Endothelial cell of umbilical vein (primary cell): ENCODE measurements at regions not wholly inside any gene's neighbourhood (a gene's known extent, or its start where the extent isn't known, plus 50 kb on each side); places are given as distances from the start of the nearest gene placed in this dataset.

Experiments
- BruUV-seq: library from RNA; stranded (reverse); fragments of 400-500 nt; replicated peaks from 2 replicates; lab custom pipeline; 2021; lab: Mats Ljungman, UMichigan
- CTCF ChIA-PET: fragments of 300-600, 350-600 bp; sonication (Branson Sonifier 250); formaldehyde crosslinking; loops from one replicate; lab custom pipeline; 2021; ENCODE audit warnings: antibody characterized with exemption, inconsistent platforms; lab: Charles Lee
- POLR2A ChIA-PET: fragments of 300-600, 350-600 bp; sonication (Branson Sonifier 250); formaldehyde crosslinking; loops from one replicate; lab custom pipeline; 2021; ENCODE audit warnings: antibody characterized with exemption, inconsistent platforms; lab: Charles Lee
- DNase-seq: peaks from one replicate; pipeline ENCODE4 v3.0.0-alpha.2; 2011; ENCODE audit warnings: low read depth, low spot score
- FAIRE-seq: peaks from 2 replicates; lab custom pipeline; 2011; peaks lifted over from hg19 to GRCh38; lab: Jason Lieb, UNC
- H2AFZ ChIP-seq: 2 replicates; pipeline ENCODE4 v1.6.0; 2012; ENCODE audit warnings: low read depth, low read length, control low read depth, inconsistent platforms
- H3K27ac ChIP-seq: 2 replicates; pipeline ENCODE4 v1.5.1; 2011; ENCODE audit warnings: low read depth, mild to moderate bottlenecking, control low read depth, low read length, moderate library complexity; ENCODE audit not compliant: insufficient read depth
- H3K27me3 ChIP-seq, 2 experiments: 2 replicates each; pipeline versions ENCODE4 v1.6.0 to v1.6.1; 2011; ENCODE audit warnings: low read length in 2 of 2, mixed read lengths in 1 of 2; ENCODE audit not compliant: control insufficient read depth in 2 of 2, insufficient read depth in 2 of 2
- H3K36me3 ChIP-seq, 2 experiments: 2 replicates in 1 of 2; 3 replicates in 1 of 2; pipeline ENCODE4 v1.5.1; 2011; ENCODE audit warnings: low read length in 2 of 2, mild to moderate bottlenecking in 1 of 2, moderate library complexity in 1 of 2; ENCODE audit not compliant: control insufficient read depth in 2 of 2, insufficient read depth in 2 of 2; ENCODE audit errors: extremely low read depth in 1 of 2
- H3K4me1 ChIP-seq: 3 replicates; pipeline ENCODE4 v1.5.1; 2011; ENCODE audit warnings: mild to moderate bottlenecking, low read length; ENCODE audit not compliant: control insufficient read depth, insufficient read depth; ENCODE audit errors: extremely low read depth
- H3K4me2 ChIP-seq: 2 replicates; pipeline ENCODE4 v1.6.1; 2011; ENCODE audit warnings: low read length, control low read depth, mixed read lengths; ENCODE audit not compliant: insufficient read depth
- H3K4me3 ChIP-seq, 3 experiments: fragments of 200-600 bp in 1 of 3; sonication (generic), shearing (Covaris generic) in 1 of 3; replicated peaks in 1 of 3; 2 replicates each; pipeline ENCODE4 v1.5.1; 2011 to 2016; ENCODE audit warnings: control low read depth in 3 of 3, low read length in 3 of 3, mild to moderate bottlenecking in 2 of 3, inconsistent platforms in 1 of 3, low read depth in 1 of 3, moderate library complexity in 1 of 3; ENCODE audit not compliant: insufficient read depth in 1 of 3
- H3K79me2 ChIP-seq: 2 replicates; pipeline ENCODE4 v1.6.0; 2012; ENCODE audit warnings: low read length, inconsistent platforms; ENCODE audit not compliant: control insufficient read depth, insufficient read depth
- H3K9ac ChIP-seq: replicated peaks from 2 replicates; pipeline ENCODE3; 2011; ENCODE audit warnings: low read length, control low read depth; ENCODE audit not compliant: insufficient read depth; ENCODE audit errors: extremely low read depth
- H3K9me1 ChIP-seq: replicated peaks from 3 replicates; pipeline ENCODE4 v1.6.0; 2011; ENCODE audit warnings: mild to moderate bottlenecking, low read length; ENCODE audit not compliant: control insufficient read depth, insufficient read depth; ENCODE audit errors: extremely low read depth
- H3K9me3 ChIP-seq: replicated peaks from 2 replicates; pipeline ENCODE4 v1.5.1; 2012; ENCODE audit warnings: low read length, inconsistent platforms; ENCODE audit not compliant: control insufficient read depth, insufficient read depth
- H4K20me1 ChIP-seq: replicated peaks from 2 replicates; pipeline ENCODE3; 2011; ENCODE audit warnings: mild to moderate bottlenecking, low read length; ENCODE audit not compliant: control insufficient read depth, insufficient read depth; ENCODE audit errors: extremely low read depth
- EZH2 ChIP-seq: IDR thresholded peaks from 2 replicates; pipeline ENCODE4 v1.6.1; 2012; ENCODE audit warnings: borderline replicate concordance, low read depth, mild to moderate bottlenecking, moderate library complexity, low read length, inconsistent platforms; ENCODE audit not compliant: severe bottlenecking
- FOS ChIP-seq: IDR thresholded peaks from 2 replicates; pipeline ENCODE4 v1.6.1; 2011; ENCODE audit warnings: mild to moderate bottlenecking, low read length, moderate library complexity, borderline replicate concordance; ENCODE audit not compliant: insufficient read depth
- GATA2 ChIP-seq: IDR thresholded peaks from 2 replicates; pipeline ENCODE4 v1.7.0; 2011; ENCODE audit warnings: low read depth, mild to moderate bottlenecking, moderate library complexity, mixed read lengths, low read length; ENCODE audit not compliant: insufficient read length, insufficient read depth
- JUN ChIP-seq: IDR thresholded peaks from 2 replicates; pipeline ENCODE4 v1.6.1; 2011; ENCODE audit warnings: borderline replicate concordance, low read depth; ENCODE audit not compliant: insufficient read length, insufficient read depth
- MYC ChIP-seq: IDR thresholded peaks from one replicate; pipeline ENCODE4 v1.6.1; 2011; ENCODE audit warnings: mild to moderate bottlenecking, low read depth, low read length
- POLR2A ChIP-seq: IDR thresholded peaks from 2 replicates; pipeline ENCODE4 v1.6.1; 2012; ENCODE audit warnings: low read depth, mild to moderate bottlenecking, control low read depth, low read length
- POLR2AphosphoS5 ChIP-seq: IDR thresholded peaks from 2 replicates; pipeline ENCODE4 v1.6.1; 2012; ENCODE audit warnings: low read depth, mild to moderate bottlenecking, control low read depth, low read length, moderate library complexity; ENCODE audit not compliant: insufficient read depth
- dilution Hi-C: fragments of 300-500 bp; cut with MboI; formaldehyde crosslinking; loops from one replicate; pipeline ENCODE4 v1.15.0; 2019; ENCODE audit warnings: low sequenced_read_pairs; ENCODE audit not compliant: extremely low pct_ligation_motif_present
- intact Hi-C: fragments of 100-400 bp; cut with micrococcal nuclease; formaldehyde crosslinking; loops from one replicate; pipeline ENCODE4 v1.10.0; 2022
- TF ChIP-seq, protein P1 (sequence below), 2 donors: IDR thresholded peaks; 1 replicate in 1 of 2; 2 replicates in 1 of 2; pipeline ENCODE4 v1.5.1; 2011; ENCODE audit warnings: low read length in 2 of 2, mild to moderate bottlenecking in 2 of 2, moderate library complexity in 2 of 2, control low read depth in 1 of 2, inconsistent platforms in 1 of 2, low read depth in 1 of 2; ENCODE audit not compliant: insufficient read depth in 1 of 2; ENCODE audit errors: extremely low read depth in 1 of 2

DNA sequence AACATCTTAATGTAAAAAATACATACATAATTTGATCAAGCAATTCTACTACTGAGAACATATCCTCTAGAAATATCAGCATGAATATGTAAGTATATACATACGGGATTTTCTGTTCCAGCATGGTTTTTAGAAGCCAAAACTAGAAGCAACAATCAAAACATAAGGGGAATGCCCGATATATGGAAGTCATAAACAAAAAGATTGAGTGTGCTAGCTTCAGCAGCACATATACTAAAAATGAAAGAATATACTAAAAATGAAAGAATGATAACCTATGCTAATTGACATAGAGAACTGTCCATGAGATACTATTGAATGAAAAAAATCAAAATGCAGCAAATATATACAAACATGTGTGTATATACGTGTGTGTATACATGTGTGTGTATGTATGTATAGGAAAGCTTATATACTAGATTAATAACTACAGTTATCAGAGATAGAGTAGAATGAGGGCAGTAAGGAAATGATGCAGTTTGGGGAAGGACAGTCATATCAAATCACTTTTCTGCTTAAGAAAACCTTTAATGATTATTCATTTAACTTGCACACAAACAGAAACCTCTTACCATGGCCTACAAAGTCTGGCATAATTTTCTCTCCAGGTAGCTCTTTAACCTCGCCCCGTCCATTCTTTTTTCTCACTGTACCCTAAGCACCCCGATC lies 72.9 kb downstream of the NPY start:
- no TSS peak for BruUV-seq
- H3K9ac ChIP-seq: no peak overlapping the region
- POLR2A ChIA-PET: no interaction called here

More for the DNA sequence above, 72.9 kb downstream of the NPY start:
- intact Hi-C loops: no loop called here
- no peaks in the 10 kb centered on the region for H4K20me1 ChIP-seq
- no peak overlapping the region for H2AFZ ChIP-seq
- no peaks in the 10 kb centered on the region for H3K27me3 ChIP-seq
- H3K36me3 ChIP-seq: no peaks in the 10 kb centered on the region
- FAIRE-seq (no peak), DNase-seq (no peak)
- no peaks in the 10 kb centered on the region for H3K79me2 ChIP-seq
- H3K9me1 ChIP-seq: no peaks in the 10 kb centered on the region
- no peaks in the 10 kb centered on the region for H3K4me1 ChIP-seq
- no peak overlapping the region for H3K27ac ChIP-seq
- CTCF ChIA-PET: interaction anchor here (1.2 kb wide), 1 partner anchor 92 kb away, joined by 3 read pairs; no protein-coding TSS in a partner anchor
- no peak overlapping the region for H3K4me3 ChIP-seq
- no peak overlapping the region for H3K4me2 ChIP-seq
- dilution Hi-C loops: no loop called here
- TF ChIP-seq EZH2 (no peak), FOS (no peak), MYC (no peak), JUN (no peak), POLR2AphosphoS5 (no peak), GATA2 (no peak), POLR2A (no peak)
- TF ChIP-seq, protein P1, sequence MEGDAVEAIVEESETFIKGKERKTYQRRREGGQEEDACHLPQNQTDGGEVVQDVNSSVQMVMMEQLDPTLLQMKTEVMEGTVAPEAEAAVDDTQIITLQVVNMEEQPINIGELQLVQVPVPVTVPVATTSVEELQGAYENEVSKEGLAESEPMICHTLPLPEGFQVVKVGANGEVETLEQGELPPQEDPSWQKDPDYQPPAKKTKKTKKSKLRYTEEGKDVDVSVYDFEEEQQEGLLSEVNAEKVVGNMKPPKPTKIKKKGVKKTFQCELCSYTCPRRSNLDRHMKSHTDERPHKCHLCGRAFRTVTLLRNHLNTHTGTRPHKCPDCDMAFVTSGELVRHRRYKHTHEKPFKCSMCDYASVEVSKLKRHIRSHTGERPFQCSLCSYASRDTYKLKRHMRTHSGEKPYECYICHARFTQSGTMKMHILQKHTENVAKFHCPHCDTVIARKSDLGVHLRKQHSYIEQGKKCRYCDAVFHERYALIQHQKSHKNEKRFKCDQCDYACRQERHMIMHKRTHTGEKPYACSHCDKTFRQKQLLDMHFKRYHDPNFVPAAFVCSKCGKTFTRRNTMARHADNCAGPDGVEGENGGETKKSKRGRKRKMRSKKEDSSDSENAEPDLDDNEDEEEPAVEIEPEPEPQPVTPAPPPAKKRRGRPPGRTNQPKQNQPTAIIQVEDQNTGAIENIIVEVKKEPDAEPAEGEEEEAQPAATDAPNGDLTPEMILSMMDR (IDR thresholded peaks at IDR 0.05; ENCODE audit: extremely low read depth in 1 of 2, insufficient read depth in 1 of 2, low read depth in 1 of 2, low read length in 2 of 2): no peak
- no peaks in the 10 kb centered on the region for H3K9me3 ChIP-seq
